GM18909 (cell line): ENCODE measurements at regions not wholly inside any gene's neighbourhood (a gene's known extent, or its start where the extent isn't known, plus 50 kb on each side); places are given as distances from the start of the nearest gene placed in this dataset.
"Not testable (repeated sequence)": the region's sequence is repeated elsewhere in the genome, so short reads cannot be mapped to it uniquely, and the experiment has no call there.

ENCODE experiments used
- ATAC-seq: cut with Tn5 transposase; IDR thresholded peaks from one replicate; pipeline ENCODE4 v1.9.1; 2021; ENCODE audit warnings: mild to moderate bottlenecking; ENCODE audit not compliant: unreplicated experiment, poor library complexity

DNA sequence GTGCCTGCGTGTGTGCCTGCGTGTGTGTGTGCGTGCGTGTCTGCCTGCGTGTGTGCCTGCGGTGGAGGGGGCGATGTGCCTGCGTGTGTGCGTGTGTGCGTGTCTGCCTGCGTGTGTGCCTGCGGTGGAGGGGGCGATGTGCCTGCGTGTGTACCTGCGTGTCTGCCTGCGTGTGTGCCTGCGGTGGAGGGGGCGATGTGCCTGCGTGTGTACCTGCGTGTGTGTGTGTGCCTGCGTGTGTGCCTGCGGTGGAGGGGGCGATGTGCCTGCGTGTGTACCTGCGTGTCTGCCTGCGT, 116.7 kb upstream of the ZNF516 start:
- not testable (repeated sequence) for ATAC-seq

DNA sequence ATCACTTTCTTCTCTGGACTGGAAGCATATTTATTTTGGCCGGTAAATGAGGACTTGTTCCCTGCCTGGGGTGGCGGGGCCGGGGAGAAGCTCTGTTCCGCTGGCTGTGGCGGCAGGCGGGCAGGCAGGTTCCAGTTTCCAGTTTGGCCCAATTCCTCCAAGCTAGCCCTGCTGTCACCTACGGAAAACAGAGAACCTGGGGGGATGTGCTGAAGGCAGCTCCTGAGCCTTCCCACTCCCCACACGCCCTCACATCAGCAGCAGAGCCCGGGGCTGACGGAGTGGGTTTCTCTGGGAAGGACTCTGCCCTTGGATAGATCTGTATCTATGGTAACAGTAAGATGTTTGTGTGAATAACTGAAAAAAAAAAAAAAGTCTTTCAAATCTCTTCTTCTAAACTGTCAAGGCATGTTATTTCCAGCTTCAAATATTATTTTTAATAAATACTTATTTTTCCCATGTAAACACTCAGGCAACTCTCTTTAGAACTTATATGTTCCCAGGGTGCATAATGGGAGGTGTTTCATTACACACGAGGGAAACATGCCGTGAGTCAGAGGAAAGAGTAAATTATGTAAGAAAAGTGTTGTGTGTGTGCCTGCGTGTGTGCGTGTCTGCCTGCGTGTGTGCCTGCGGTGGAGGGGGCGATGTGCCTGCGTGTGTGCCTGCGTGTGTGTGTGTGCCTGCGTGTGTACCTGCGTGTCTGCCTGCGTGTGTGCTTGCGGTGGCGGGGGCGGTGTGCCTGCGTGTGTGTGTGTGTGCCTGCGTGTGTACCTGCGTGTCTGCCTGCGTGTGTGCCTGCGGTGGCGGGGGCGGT, 116.1 kb upstream of the ZNF516 start:
- no peak for ATAC-seq

DNA sequence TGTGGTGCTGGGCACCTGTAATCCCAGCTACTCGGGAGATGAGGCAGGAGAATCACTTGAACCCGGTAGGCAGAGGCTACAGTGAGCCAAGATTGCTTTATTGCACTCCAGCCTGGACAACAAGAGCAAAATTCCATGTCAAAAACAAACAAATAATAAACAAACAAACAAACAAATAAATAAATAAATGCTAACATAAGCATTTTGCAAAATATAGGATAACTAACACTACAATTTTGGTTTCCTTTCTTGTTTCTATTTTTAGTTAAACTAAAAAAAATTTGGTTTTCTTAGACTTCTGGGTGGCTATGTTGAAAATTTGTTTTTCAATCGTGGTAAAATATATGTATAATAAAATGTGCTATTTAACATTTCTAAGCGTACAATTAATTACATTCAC, 115.0 kb upstream of the ZNF516 start:
- no peak for ATAC-seq

DNA sequence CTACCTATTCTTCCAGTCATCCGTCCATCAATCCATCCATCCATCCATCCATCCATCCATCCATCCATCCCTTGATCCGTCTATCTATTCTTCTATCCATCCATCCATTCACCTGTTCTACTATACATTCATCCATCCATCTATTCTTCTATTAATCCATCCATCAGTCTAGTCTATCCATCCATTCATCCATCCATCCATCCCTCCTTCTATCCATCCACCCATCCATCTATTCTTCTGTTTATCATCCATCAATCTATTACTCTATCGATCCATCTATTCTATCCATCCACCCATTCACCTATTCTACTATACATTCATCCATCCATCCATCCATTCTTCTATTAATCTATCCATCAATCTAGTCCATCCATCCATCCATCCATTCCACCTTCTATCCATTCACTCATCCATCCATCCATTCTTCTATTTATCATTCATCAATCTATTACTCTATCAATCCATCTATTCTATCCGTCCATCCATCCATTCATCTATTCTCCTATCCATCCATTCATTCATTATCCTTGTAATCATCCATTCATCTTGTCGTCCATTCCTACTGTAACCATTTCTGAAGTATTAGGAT, 110.4 kb upstream of the ZNF516 start:
- ATAC-seq = no peak

DNA sequence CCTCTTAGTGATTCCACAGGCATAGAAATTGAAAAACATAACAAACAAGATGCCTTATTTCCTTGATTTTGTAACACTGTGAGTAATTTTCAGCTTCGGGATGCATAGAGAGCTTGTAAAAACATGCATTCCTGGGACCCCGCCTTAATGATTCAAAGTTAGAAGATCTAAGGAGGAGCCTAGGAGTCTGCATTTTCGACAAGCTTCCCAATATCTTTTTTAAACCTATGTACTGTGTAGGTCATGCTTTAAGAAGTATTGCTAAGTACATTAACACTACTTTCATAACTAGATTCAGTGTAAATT, 109.8 kb upstream of the ZNF516 start:
- no peak for ATAC-seq

DNA sequence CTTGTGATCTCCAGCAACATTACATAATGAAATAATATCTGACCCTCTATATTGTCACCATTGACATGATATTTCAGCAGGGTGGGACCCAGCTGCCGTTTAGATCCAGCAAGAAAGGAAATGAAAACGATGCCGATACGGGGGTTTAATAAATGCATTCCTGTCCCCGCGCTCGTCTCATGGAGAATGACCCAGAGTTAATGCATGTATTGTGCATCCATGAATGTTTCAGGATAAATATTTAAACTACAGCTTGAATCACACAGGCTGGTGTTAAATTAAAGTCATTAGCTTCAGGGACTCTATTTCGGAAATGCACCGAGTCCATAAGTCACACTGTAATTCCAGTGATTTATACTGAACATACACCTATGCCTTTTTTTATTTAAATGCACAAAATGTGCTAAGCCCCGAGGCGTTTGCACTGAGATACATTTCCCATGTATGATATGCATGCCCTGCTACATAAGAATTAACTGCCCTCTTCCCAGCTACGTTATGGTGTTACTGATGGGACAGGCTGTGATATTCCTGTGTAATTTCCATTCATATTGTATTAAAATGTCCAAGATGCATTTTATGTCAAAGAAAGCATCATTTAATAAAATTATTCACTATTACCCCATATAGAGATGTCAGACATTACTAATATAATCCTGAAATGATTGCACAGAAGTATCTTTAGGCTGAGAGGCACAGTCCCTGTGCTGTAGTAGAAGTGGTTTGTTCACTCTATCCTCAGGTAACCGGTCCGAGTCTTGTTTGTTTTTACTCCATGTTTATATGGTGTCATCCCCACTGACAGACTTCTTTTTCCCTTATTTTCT, 109.3 kb upstream of the ZNF516 start:
- ATAC-seq = no peak

DNA sequence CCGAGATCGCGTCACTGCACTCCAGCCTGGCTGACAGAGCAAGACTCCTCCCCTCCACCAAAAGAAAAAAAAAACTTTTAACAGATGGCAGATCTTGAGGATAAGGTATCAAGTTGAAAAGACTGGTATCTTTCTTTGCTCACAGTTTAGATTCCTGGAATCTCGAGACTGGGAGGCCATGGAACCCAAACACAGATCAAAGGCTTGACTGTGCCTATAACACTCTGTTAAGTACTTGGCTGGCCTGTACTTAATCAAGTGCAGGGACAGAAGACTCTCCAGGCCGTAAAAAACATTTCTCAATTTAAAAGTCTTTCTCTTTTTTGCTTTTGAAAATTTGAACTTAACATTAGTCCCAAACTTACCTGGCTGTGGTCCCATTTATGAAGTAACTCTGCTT, 107.1 kb upstream of the ZNF516 start:
- no peak for ATAC-seq

DNA sequence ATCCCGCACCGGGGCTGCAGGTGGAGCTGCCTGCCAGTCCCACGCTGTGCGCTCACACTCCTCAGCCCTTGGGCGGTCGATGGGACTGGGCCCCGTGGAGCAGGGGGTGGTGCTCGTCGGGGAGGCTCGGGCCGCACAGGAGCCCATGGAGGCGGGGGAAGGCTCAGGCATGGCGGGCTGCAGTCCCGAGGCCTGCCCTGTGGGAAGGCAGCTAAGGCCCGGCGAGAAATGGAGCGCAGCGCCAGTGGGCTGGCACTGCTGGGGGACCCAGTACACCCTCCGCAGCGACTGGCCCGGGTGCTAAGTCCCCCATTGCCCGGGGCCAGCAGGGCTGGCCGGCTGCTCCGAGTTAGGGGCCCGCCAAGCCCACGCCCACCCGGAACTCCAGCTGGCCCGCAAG, 105.0 kb upstream of the ZNF516 start:
- not testable (repeated sequence) for ATAC-seq

DNA sequence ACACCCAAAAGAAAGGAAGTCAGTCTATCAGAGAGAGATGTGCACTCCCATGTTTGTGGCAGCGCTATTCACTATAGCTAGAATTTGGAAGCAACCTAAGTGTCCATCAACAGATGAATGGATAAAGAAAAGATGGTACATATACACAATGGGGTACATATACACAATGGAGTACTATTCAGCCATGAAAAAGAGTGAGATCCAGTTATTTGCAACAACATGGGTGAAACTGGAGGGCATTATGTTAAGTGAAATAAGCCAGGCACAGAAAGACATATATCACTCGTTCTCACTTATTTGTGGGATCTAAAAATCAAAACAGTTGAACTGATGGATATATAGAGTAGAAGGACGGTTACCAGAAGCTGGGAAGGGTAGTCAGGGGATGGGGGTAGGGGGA, 99.9 kb upstream of the ZNF516 start:
- ATAC-seq = no peak

DNA sequence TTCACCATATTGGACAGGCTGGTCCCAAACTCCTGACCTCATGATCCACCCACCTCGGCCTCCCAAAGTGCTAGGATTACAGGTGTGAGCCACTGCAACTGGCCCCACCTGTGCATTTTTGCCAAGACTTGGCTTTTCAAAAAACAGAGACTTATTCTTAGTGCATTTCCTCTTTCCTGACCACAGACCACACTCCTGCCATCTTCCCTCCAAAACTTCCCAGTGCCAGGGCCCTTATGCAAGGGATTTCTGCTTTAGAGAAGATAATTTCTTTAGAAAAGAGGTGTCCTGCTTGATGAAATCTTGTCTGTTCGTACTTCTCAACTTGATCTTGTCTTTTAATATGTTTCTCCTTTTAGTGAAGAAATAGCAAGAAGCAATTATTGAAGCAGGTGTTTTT, 98.8 kb upstream of the ZNF516 start:
- ATAC-seq = no peak

DNA sequence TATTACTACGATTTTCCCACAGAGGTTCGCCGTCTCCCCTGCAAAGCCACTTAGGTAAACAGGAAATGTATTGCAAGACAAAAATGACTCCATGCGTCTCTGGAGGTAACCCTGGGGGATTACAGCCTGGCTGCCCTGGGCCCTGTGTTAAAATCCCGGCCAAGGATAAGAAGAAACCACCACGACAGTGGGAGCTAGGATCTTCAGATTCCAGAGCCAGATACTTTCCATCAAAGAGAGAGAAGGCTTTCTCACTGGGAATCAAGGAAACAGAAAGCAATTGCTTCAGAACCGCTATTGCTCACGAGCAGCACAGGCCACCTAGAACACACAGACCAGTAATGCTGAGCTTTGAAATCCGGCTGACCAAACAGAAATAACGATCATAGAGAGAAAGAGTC, 97.9 kb upstream of the ZNF516 start:
- no peak for ATAC-seq

DNA sequence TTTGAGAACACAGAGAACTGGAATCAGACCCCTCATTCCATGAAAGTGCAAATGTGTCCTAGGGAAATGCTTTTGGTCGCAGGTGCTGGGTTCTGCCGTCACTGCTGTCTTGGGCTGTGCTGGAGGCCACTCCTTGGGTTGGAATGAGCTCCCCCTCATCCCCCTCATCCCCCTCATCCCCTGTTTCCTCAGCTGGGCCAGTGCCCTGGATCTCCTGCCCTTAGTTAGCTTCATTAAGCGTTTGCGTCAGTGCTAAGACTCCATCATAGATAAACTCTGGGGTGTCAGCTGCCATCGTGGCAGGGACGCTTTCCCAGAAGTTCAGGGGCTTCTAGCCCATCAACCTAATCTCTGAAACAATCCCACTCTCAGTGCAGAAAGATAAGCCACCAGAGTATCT, 97.1 kb upstream of the ZNF516 start:
- no peak for ATAC-seq

DNA sequence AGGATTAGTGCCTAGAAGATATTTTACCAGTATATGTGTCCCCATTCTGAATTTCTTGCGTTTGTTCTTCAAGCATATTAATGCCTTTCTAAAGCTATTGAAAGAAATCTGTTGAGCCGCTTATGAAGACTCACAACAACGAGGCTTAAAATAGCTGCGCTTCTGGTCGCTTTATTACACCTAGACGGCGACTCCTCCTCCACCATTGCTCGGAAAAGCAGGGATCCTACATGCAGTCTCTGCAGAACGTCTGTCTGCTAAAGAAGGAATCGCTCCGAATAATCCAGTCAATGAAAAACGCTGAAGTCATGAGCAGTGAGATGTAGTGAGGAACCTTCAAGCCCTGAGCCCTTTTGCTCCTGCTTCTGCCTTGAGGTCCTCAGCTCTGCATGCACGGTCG, 94.8 kb upstream of the ZNF516 start:
- ATAC-seq = no peak

DNA sequence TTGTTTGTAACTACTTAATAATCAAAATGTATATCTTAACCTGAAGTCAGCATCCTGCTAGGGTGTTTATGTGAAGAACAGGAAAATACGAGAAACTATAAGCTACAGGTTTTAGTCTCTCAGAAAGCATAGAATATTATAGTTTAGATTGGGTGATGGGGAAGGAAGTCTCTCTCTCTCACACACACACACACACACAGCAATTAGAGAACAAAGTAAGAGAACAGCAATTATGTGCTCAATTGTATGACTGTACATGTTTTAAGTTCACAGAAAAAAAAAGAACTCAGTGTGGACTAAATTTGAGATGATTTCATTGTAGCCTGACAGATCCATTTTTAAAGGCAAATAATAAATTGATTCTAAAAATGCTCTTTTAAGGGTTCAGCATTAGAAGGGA, 94.3 kb upstream of the ZNF516 start:
- no peak for ATAC-seq

DNA sequence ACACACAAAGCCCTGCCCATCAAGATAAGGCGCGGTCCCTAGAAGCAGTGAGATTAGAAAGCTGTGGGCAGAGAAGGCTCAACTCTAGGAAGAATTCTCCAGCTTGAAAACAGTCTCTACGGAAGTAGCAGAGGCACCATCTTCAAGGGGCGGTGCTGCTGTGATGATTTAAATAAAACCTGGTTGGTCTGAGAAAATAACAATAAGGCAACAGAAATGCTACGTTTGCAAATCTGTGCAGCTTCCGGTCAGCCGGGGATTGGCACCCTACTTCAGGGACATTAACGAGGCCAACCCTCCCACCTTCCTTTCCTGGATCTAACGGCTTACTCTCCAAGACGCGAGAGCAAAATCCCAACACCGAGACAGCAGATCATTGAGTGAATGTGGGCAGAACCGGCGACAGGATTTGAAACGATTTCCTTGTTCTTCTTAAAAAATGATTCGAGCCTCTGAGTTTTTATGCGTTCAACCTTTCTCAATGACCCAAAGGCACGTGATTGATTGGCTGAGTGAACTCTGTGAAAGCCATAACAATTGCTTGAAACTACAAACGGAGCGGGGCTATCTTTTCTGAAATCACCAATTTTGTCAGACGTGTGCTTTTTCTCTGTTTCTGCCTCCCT, 93.7 kb upstream of the ZNF516 start:
- no peak for ATAC-seq

DNA sequence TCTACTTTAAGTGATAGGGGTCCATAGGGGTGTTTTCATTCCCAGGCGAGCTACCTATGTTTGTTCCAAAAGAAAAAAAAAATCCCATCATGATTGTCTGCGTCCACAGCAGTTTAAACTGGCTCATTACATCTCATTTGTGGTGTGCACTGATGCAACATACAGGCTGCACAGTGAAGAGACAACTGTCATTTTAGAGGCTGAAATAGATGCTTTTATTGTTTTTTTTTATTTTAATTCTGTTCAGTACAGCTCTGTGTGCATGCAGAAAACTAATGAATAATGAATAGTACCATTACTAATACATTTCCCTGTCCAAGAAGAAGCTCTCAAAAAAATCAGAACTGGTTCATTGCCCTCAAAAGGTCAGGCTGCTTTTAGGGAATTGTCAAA, 92.8 kb upstream of the ZNF516 start:
- no peak for ATAC-seq

DNA sequence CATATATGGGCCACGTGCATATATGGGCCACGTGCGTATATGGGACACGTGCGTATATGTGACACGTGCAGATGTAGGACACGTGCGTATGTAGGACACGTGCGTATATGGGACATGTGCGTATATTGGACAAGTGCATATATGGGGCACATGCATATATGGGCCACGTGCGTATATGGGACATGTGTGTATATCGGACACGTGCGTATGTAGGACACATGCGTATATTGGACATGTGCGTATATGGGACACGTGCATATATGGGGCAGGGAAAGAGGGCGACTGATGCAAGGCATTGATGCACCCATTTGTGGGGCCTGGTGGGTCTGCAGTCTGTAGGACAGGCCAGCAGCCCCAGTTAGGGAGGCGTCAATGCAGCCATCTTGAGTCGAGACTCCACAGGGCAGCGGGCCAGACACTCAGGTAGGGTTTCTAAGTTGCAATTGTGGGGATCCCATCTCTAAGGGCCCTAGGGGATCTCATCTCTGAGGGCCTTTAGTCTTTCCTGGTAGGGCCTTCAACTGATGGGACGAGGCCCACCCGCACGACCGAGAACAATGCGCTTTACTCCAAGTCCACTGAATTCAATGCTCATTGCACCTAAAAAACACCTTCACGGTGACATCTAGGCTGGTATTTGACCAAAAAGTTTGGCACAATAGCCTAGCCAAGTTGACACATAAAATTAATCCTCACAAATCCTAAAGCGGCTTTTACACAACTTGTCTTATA, 92.3 kb upstream of the ZNF516 start:
- no peak for ATAC-seq

DNA sequence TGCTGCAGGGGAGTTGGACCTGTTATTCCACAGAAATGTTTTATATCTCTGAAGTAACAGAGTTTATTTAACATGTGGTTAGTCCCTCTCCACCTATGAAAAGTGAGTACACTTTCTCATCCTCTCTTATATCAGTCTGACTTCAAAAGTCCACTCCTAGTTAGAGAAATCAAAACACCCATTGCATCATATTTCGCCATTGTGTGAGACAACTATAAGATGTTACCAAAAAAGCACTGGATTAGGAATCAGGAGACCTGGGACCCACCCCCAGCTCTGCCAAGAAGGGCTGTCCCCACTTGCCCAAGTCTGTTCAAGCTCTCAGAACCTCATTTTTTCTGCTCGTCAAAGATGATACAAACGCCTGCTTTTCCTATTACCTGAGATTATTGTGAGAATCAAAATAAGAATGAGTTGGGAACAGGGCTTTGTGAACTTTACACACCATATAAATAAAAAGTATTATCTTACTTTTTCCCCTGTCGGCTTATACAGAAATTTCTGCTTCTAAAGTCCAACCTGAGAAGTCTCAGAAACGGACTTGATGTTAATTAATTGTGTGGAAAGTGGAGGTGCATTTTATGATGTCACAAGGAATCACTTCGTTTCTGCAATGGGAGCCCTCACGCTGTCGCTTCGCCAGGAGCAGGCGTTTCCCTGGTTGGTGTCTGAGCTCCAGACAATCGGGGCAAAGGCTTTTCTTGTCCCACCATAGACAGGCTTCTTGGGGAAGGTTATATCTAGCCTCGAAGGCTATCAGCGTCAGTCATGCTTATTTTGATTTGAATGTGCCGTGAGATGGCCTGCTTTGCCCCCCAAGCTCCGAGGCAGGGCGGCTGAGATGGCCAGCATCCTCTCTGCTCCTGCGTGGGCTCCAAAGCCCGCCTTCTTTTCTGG, 89.6 kb upstream of the ZNF516 start:
- no peak for ATAC-seq

DNA sequence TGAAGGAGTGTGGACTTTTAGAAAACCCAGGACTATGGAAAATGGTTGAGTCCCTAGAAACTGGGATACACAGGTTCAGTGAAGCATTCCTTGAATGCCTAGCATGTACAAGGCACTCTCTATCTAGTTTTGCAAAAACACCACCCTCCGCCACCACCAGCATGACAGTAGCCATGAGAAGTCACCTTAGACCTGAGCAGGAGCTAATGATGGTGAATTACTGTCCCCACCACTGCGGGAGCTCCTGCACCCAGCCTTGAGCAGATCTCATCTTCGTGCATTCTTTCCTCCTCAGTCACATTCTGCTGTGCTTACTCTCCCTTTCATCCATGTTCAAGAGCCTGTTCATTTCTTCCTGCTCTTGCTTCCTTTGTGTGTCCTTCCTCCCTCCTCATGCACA, 86.2 kb upstream of the ZNF516 start:
- no peak for ATAC-seq
